Vagina (tissue), 2 donors: ENCODE measurements at regions not wholly inside any gene's neighbourhood (a gene's known extent, or its start where the extent isn't known, plus 50 kb on each side); places are given as distances from the start of the nearest gene placed in this dataset.

Experiments used
- DNase-seq, 2 donors: peaks; one replicate each; pipeline ENCODE4 v3.0.0-alpha.2; 2017; ENCODE audit errors: extremely low spot score in 2 of 2
- H3K27ac ChIP-seq: fragments of 200-600 bp; sonication (generic); one replicate; pipeline ENCODE4 v1.5.1; 2019
- H3K27me3 ChIP-seq: fragments of 200-600 bp; sonication (generic); one replicate; pipeline ENCODE4 v1.5.1; 2019
- H3K36me3 ChIP-seq, 2 donors: fragments of 200-600 bp; sonication (generic); one replicate each; pipeline ENCODE4 v1.5.1; 2017 to 2019
- H3K4me1 ChIP-seq: fragments of 200-600 bp; sonication (generic); one replicate; pipeline ENCODE4 v1.5.1; 2019
- H3K4me3 ChIP-seq, 2 donors: fragments of 200-600 bp; sonication (generic); 1 replicate in 1 of 2; 2 replicates in 1 of 2; pipeline ENCODE4 v1.5.1; 2016 to 2019
- H3K9me3 ChIP-seq: fragments of 200-600 bp; sonication (generic); one replicate; pipeline ENCODE4 v1.5.1; 2019
- POLR2A ChIP-seq, 2 donors: fragments of 450-650 bp; IDR thresholded peaks; one replicate each; pipeline ENCODE4 v1.6.1; 2017; ENCODE audit warnings: antibody characterized with exemption in 2 of 2, mild to moderate bottlenecking in 2 of 2, moderate library complexity in 2 of 2
- POLR2AphosphoS5 ChIP-seq, 2 donors: sonication (generic); formaldehyde crosslinking; IDR thresholded peaks; one replicate each; pipeline ENCODE4 v1.9.0; 2017; ENCODE audit warnings: antibody characterized with exemption in 2 of 2, mild to moderate bottlenecking in 2 of 2, low read depth in 1 of 2; ENCODE audit not compliant: insufficient read depth in 1 of 2
- intact Hi-C: fragments of 100-400 bp; cut with DNase I; formaldehyde crosslinking; loops from one replicate; pipeline ENCODE4 v1.15.1; 2023
- TF ChIP-seq, protein P1 (sequence below), 3 experiments: fragments of 450-650 bp in 2 of 3; fragments of 200-600 bp in 1 of 3; sonication (generic) in 1 of 3; IDR thresholded peaks; one replicate each; pipeline ENCODE4 v1.5.1; 2017 to 2019; ENCODE audit warnings: antibody characterized with exemption in 3 of 3, mild to moderate bottlenecking in 2 of 3, moderate library complexity in 2 of 3

DNA sequence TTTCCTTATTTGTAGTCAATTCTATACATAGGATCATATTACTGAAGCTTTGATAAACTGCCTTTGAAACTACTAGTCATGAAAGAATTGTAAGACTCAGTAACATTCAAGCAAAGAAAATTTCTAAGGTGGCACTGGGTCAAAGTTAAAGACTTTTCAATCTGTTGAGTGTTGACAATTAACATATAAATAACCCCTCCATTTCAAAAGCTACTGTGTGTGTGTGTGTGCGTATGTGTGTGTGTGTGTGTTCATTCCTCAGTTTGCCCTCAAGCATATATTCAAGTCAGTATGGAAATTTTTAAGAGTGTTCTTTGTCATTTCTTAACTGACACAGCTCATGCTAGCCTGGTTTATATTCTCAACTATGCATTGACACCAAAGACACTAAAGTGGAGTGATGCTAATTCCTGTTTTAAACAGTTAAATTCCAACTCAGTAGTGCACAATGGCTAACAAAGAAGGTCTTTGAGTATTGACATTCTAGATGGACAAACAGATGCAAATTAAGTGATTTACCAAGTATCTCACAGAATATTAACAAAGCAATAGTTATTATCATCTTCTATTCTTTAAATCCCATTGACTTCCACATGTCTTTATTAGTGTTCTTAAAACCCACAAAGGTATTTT is 314.8 kb upstream of the GRM3 start:
- Histone ChIP-seq H3K4me1 (no peaks in the 10 kb centered on the region), H3K36me3 (no peaks in the 10 kb centered on the region), H3K27me3 (no peaks in the 10 kb centered on the region), H3K27ac (no peak overlapping the region), H3K9me3 (no peaks in the 10 kb centered on the region), H3K4me3 (no peak overlapping the region)
- DNase-seq, result no peak
- TF ChIP-seq POLR2AphosphoS5 (IDR thresholded peaks at IDR 0.05; ENCODE audit: insufficient read depth in 1 of 2, low read depth in 1 of 2) (no peak), POLR2A (IDR thresholded peaks at IDR 0.05) (no peak)
- TF ChIP-seq, protein P1, sequence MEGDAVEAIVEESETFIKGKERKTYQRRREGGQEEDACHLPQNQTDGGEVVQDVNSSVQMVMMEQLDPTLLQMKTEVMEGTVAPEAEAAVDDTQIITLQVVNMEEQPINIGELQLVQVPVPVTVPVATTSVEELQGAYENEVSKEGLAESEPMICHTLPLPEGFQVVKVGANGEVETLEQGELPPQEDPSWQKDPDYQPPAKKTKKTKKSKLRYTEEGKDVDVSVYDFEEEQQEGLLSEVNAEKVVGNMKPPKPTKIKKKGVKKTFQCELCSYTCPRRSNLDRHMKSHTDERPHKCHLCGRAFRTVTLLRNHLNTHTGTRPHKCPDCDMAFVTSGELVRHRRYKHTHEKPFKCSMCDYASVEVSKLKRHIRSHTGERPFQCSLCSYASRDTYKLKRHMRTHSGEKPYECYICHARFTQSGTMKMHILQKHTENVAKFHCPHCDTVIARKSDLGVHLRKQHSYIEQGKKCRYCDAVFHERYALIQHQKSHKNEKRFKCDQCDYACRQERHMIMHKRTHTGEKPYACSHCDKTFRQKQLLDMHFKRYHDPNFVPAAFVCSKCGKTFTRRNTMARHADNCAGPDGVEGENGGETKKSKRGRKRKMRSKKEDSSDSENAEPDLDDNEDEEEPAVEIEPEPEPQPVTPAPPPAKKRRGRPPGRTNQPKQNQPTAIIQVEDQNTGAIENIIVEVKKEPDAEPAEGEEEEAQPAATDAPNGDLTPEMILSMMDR (IDR thresholded peaks at IDR 0.05), result no peak
- intact Hi-C loops, result no loop called here

DNA sequence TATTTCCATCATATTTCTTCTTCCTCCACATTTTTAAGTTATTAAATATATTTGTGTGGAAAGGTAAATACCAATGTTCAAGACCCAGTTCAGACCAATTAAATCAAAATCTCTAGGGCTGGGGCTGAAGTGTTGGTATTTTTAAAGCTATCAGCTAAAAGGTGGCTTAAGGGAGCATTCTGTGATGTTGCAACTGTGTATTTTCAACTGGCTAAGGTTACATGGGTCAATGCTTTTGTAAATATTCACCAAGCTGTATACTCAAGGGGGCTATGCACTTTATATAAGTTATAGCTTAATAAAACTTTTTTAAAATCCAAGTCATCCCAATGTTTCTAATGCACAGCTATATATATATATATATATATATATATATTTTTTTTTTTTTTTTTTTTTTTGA is 316.9 kb upstream of the GRM3 start:
- no peaks in the 10 kb centered on the region for H3K4me1 ChIP-seq
- no peaks in the 10 kb centered on the region for H3K36me3 ChIP-seq
- H3K9me3 ChIP-seq, result no peaks in the 10 kb centered on the region
- intact Hi-C loops, result no loop called here
- no peak overlapping the region for H3K4me3 ChIP-seq
- no peak for TF ChIP-seq POLR2AphosphoS5 (IDR thresholded peaks at IDR 0.05; ENCODE audit: insufficient read depth in 1 of 2, low read depth in 1 of 2)
- TF ChIP-seq, protein P1 (IDR thresholded peaks at IDR 0.05), result no peak
- H3K27me3 ChIP-seq, result no peaks in the 10 kb centered on the region
- DNase-seq, result no peak
- H3K27ac ChIP-seq, result no peak overlapping the region

DNA sequence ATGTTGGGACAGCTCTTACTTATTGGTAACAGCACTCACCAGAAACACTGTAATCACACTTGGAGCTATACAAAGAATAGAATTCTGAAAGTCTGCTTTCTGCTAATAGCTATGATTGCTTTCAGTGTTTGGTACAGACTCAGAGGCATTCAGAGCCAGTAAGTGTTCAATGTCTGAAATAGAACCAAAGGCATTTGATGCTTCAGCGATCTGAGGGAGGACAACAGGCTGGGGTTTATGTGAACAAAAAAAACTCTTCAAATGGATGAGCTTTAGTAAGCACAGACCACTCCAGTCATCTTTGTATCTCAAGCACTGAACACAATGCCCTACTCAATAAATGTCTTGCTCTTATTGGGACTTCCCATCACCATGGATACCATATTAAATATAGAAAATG is 322.8 kb upstream of the GRM3 start:
- Histone ChIP-seq H3K27ac (no peak overlapping the region), H3K36me3 (no peaks in the 10 kb centered on the region), H3K4me3 (no peak overlapping the region), H3K9me3 (no peaks in the 10 kb centered on the region), H3K27me3 (no peaks in the 10 kb centered on the region), H3K4me1 (no peaks in the 10 kb centered on the region)
- no peak for DNase-seq
- intact Hi-C loops, result no loop called here
- TF ChIP-seq POLR2AphosphoS5 (IDR thresholded peaks at IDR 0.05; ENCODE audit: insufficient read depth in 1 of 2, low read depth in 1 of 2) (no peak), POLR2A (IDR thresholded peaks at IDR 0.05) (no peak)
- TF ChIP-seq, protein P1 (IDR thresholded peaks at IDR 0.05), result no peak

DNA sequence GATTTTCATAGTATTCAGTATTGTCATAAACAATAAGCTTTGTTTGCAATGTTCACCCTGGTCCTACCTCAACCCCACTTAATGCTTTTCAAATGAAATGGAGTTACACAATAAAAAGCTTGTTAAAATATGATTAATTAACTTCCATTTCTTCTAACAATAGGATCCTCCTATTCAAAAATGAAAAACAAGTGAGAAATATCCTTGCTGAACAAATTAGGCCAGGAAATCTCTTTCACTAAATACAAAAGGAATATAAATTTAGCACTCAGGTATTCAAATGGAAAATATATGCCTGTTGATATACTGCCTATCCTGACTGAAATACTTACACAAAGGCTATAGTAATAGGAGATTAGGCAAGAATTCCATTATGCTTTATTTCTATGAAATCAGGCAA is 323.4 kb upstream of the GRM3 start:
- Histone ChIP-seq H3K4me3 (no peak overlapping the region), H3K4me1 (no peaks in the 10 kb centered on the region), H3K27me3 (no peaks in the 10 kb centered on the region), H3K9me3 (no peaks in the 10 kb centered on the region), H3K27ac (no peak overlapping the region), H3K36me3 (no peaks in the 10 kb centered on the region)
- DNase-seq, result no peak
- intact Hi-C loops, result no loop called here
- TF ChIP-seq POLR2AphosphoS5 (IDR thresholded peaks at IDR 0.05; ENCODE audit: insufficient read depth in 1 of 2, low read depth in 1 of 2) (no peak), POLR2A (IDR thresholded peaks at IDR 0.05) (no peak)
- TF ChIP-seq, protein P1 (IDR thresholded peaks at IDR 0.05), result no peak

DNA sequence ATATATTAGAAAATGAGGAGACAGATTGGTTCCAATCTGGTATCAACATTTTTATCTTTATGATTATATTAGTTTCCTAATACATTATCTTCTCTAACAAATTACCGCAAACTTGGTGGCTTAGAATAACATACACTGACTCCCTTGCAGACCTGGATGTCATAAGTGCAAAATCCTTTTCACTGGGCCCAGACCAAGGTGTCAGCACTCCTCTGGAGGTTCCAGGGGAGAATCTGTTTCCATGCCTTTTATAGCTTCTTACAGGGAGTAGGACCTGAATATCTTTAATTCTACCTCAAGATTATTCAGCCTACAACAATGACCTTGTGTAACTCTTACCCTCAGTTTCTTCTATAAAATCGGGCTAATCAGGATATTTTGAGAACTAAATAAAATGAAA is 329.9 kb upstream of the GRM3 start:
- Histone ChIP-seq H3K36me3 (no peaks in the 10 kb centered on the region), H3K4me1 (no peaks in the 10 kb centered on the region), H3K27me3 (no peaks in the 10 kb centered on the region), H3K27ac (no peak overlapping the region), H3K4me3 (no peak overlapping the region), H3K9me3 (no peaks in the 10 kb centered on the region)
- DNase-seq, result no peak
- intact Hi-C loops, result no loop called here
- TF ChIP-seq, protein P1 (IDR thresholded peaks at IDR 0.05), result no peak
- TF ChIP-seq POLR2AphosphoS5 (IDR thresholded peaks at IDR 0.05; ENCODE audit: insufficient read depth in 1 of 2, low read depth in 1 of 2), result no peak
- no peak for TF ChIP-seq POLR2A (IDR thresholded peaks at IDR 0.05)
